ENCODE measurements at regions not wholly inside any gene's neighbourhood (a gene's known extent, or its start where the extent isn't known, plus 50 kb on each side); places are given as distances from the start of the nearest gene placed in this dataset.

DNA sequence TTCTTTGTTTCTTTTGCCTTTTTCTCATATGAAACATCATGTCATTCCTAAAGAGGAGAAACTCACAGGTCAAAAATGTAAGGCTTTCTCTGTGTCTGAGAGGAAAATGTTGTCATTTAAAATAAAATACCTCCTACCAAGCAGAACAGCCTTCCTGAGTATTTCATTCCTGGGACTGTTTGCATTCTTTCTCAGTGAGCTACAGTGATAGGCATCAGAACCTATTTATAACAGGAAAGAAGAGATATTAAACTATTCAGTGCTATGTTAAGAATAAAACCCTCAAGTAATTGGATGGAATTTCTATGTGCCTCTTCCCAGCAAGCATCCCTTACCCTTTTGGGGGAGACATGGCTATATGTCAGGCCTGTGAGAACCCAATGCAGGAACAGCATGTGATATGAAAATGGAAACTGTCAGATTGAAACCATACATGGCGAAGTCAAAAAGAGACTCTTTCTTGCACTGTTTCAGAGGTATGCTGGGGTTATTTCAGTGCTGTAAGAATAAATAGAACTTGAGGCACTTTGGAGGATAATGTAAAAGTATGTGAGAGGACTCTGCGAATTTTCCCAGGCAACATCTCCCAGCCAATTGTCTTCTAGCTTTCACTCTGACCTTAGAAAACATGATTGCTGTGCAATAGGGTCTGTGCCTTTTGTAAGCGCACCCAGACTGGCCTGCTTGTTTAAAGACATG, 133.8 kb upstream of the CCN2 start:
- TF ChIP-seq, protein P1, sequence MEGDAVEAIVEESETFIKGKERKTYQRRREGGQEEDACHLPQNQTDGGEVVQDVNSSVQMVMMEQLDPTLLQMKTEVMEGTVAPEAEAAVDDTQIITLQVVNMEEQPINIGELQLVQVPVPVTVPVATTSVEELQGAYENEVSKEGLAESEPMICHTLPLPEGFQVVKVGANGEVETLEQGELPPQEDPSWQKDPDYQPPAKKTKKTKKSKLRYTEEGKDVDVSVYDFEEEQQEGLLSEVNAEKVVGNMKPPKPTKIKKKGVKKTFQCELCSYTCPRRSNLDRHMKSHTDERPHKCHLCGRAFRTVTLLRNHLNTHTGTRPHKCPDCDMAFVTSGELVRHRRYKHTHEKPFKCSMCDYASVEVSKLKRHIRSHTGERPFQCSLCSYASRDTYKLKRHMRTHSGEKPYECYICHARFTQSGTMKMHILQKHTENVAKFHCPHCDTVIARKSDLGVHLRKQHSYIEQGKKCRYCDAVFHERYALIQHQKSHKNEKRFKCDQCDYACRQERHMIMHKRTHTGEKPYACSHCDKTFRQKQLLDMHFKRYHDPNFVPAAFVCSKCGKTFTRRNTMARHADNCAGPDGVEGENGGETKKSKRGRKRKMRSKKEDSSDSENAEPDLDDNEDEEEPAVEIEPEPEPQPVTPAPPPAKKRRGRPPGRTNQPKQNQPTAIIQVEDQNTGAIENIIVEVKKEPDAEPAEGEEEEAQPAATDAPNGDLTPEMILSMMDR (IDR thresholded peaks at IDR 0.05; ENCODE audit: insufficient read depth, low read depth, low read length): no peak
- TF ChIP-seq EZH2 (IDR thresholded peaks at IDR 0.05; ENCODE audit: insufficient read depth, low read length): no peak
